Panc1 (cell line): ENCODE measurements at regions not wholly inside any gene's neighbourhood (a gene's known extent, or its start where the extent isn't known, plus 50 kb on each side); places are given as distances from the start of the nearest gene placed in this dataset.

Experiments used
- ATAC-seq: fragments of 200-7000 bp; cut with Tn5 transposase; 2 replicates; pipeline ENCODE4 v1.9.1; 2020; ENCODE audit warnings: mild to moderate bottlenecking, moderate library complexity
- BruUV-seq: library from RNA; stranded (reverse); fragments of 400-500 nt; replicated peaks from 2 replicates; lab custom pipeline; 2021; lab: Mats Ljungman, UMichigan
- CTCF ChIA-PET: fragments of 300-600 bp; sonication (Branson Sonifier 250); formaldehyde crosslinking; loops from one replicate; lab custom pipeline; 2022; ENCODE audit warnings: antibody characterized with exemption; lab: Charles Lee
- POLR2A ChIA-PET: fragments of 300-600 bp; sonication (Branson Sonifier 250); formaldehyde crosslinking; loops from one replicate; lab custom pipeline; 2022; ENCODE audit warnings: antibody characterized with exemption; lab: Charles Lee
- DNase-seq: peaks from one replicate; pipeline ENCODE4 v3.0.0-alpha.2; 2010; ENCODE audit warnings: low read depth, low spot score
- H3K27ac ChIP-seq: 2 replicates; pipeline ENCODE4 v1.5.1; 2011; ENCODE audit warnings: mild to moderate bottlenecking, low read length, inconsistent platforms
- H3K27me3 ChIP-seq: fragments of 200-500 bp; sonication (Bioruptor generic); 2 replicates; pipeline ENCODE4 v1.6.0; 2014; ENCODE audit warnings: low read length, inconsistent platforms; ENCODE audit not compliant: control insufficient read depth, insufficient read depth
- H3K36me3 ChIP-seq: fragments of 200-500 bp; sonication (Bioruptor generic); 2 replicates; pipeline ENCODE4 v1.5.1; 2014; ENCODE audit warnings: inconsistent platforms, mild to moderate bottlenecking, low read length, moderate library complexity; ENCODE audit not compliant: control insufficient read depth, insufficient read depth
- H3K4me1 ChIP-seq: 2 replicates; pipeline ENCODE4 v1.5.1; 2011; ENCODE audit warnings: inconsistent platforms, mild to moderate bottlenecking, low read length, moderate library complexity; ENCODE audit not compliant: control insufficient read depth, insufficient read depth
- H3K4me3 ChIP-seq, 2 experiments: 2 replicates each; pipeline ENCODE4 v1.5.1; 2011 to 2012; ENCODE audit warnings: low read depth in 2 of 2, low read length in 2 of 2, mild to moderate bottlenecking in 2 of 2, inconsistent platforms in 1 of 2, moderate library complexity in 1 of 2
- H3K9me3 ChIP-seq: fragments of 200-500 bp; sonication (Bioruptor generic); 2 replicates; pipeline ENCODE4 v1.5.1; 2014; ENCODE audit warnings: low read depth, mild to moderate bottlenecking, inconsistent platforms, low read length, moderate library complexity; ENCODE audit not compliant: control insufficient read depth, insufficient read depth
- POLR2AphosphoS5 ChIP-seq: IDR thresholded peaks from 2 replicates; pipeline ENCODE4 v1.6.1; 2012; ENCODE audit warnings: mild to moderate bottlenecking, low read depth, low read length, moderate library complexity
- REST ChIP-seq, 2 experiments: IDR thresholded peaks; 2 replicates each; pipeline ENCODE4 v1.6.1; 2011 to 2012; ENCODE audit warnings: low read depth in 2 of 2, control low read depth in 1 of 2, low read length in 1 of 2, mild to moderate bottlenecking in 1 of 2, moderate library complexity in 1 of 2; ENCODE audit not compliant: insufficient read depth in 1 of 2
- SIN3A ChIP-seq: IDR thresholded peaks from 2 replicates; pipeline ENCODE4 v1.6.1; 2012; ENCODE audit warnings: low read depth, mild to moderate bottlenecking, low read length, moderate library complexity, borderline replicate concordance; ENCODE audit not compliant: insufficient read depth
- TCF7L2 ChIP-seq: IDR thresholded peaks from 2 replicates; pipeline ENCODE4 v1.6.1; 2011; ENCODE audit warnings: mild to moderate bottlenecking, low read depth, low read length, inconsistent platforms
- in situ Hi-C: cut with HindIII; loops from 2 replicates; pipeline ENCODE4 v1.10.0; 2016; ENCODE audit warnings: low sequenced_read_pairs, low pct_unique_long_range_greater_than_20kb
- intact Hi-C: fragments of 100-400 bp; cut with micrococcal nuclease; formaldehyde crosslinking; loops from one replicate; pipeline ENCODE4 v1.10.0; 2022; ENCODE audit not compliant: unreplicated experiment
- TF ChIP-seq, protein P1 (sequence below): fragments of 450-650 bp; IDR thresholded peaks from 2 replicates; pipeline ENCODE4 v1.5.1; 2017; ENCODE audit warnings: mild to moderate bottlenecking

DNA sequence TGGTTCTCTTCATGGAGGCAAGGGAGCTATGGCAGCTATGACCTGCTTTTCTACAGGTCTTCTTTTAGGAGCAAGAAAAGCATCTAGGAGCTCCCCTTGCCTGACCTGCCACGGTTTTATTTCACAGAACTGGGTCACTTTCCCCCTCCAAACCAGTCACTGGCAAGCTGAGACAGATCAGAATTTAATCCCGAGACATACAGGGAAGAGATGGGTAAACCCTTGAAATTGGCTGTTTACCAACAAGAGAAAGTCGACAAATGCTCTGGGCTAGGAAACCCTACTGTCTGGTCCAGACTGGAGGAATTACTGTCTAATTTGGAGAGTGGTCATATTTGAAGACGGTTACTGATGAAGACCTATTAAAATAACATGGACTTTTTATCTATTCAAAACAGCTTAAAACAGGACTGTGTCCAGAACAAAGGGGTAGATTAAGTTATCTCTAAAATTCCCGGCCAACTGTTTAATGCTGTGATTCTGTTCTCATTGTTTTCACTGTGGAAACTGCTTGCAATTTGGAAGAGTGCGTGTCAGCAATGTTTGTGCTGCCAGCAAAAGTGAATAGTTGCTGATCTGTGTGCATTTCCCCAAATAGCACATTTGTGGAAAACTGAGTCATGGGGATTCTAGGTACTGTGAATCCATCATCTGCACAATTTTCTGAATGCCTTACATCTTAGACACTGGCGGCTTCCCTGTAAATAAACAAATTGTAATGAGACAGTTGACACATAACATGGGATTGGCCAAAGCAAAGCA lies 73.4 kb upstream of the EEA1 start:
- Histone ChIP-seq H3K27ac (no peak overlapping the region), H3K9me3 (no peaks in the 10 kb centered on the region), H3K36me3 (no peaks in the 10 kb centered on the region), H3K4me1 (no peaks in the 10 kb centered on the region), H3K4me3 (no peak overlapping the region), H3K27me3 (no peaks in the 10 kb centered on the region)
- intact Hi-C loops (no loop called here), in situ Hi-C loops (no loop called here)
- POLR2A ChIA-PET, result no interaction called here
- TF ChIP-seq TCF7L2 (no peak), REST (IDR thresholded peaks at IDR 0.05; ENCODE audit: insufficient read depth in 1 of 2, low read depth in 2 of 2, low read length in 1 of 2) (no peak), POLR2AphosphoS5 (no peak), SIN3A (no peak)
- TF ChIP-seq, protein P1, sequence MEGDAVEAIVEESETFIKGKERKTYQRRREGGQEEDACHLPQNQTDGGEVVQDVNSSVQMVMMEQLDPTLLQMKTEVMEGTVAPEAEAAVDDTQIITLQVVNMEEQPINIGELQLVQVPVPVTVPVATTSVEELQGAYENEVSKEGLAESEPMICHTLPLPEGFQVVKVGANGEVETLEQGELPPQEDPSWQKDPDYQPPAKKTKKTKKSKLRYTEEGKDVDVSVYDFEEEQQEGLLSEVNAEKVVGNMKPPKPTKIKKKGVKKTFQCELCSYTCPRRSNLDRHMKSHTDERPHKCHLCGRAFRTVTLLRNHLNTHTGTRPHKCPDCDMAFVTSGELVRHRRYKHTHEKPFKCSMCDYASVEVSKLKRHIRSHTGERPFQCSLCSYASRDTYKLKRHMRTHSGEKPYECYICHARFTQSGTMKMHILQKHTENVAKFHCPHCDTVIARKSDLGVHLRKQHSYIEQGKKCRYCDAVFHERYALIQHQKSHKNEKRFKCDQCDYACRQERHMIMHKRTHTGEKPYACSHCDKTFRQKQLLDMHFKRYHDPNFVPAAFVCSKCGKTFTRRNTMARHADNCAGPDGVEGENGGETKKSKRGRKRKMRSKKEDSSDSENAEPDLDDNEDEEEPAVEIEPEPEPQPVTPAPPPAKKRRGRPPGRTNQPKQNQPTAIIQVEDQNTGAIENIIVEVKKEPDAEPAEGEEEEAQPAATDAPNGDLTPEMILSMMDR, result no peak
- no peak for DNase-seq
- BruUV-seq, result no TSS peak
- ATAC-seq, result no peak
- CTCF ChIA-PET, result interaction anchor here (0.6 kb wide), 1 partner anchor 158 kb away, joined by 3 read pairs; no protein-coding TSS in a partner anchor

- DNase-seq (no peak), ATAC-seq (no peak)
- Histone ChIP-seq H3K4me1 (no peaks in the 10 kb centered on the region), H3K36me3 (no peaks in the 10 kb centered on the region), H3K9me3 (no peaks in the 10 kb centered on the region), H3K4me3 (no peak overlapping the region), H3K27ac (no peak overlapping the region), H3K27me3 (no peaks in the 10 kb centered on the region)
- intact Hi-C loops, result no loop called here
- in situ Hi-C loops, result no loop called here
- POLR2A ChIA-PET, result no interaction called here
- TF ChIP-seq POLR2AphosphoS5 (no peak), TCF7L2 (no peak), SIN3A (no peak), REST (IDR thresholded peaks at IDR 0.05; ENCODE audit: insufficient read depth in 1 of 2, low read depth in 2 of 2, low read length in 1 of 2) (no peak)
- TF ChIP-seq, protein P1, result no peak
- BruUV-seq, result no TSS peak
- CTCF ChIA-PET, result no interaction called here
Measured at GRCh38 chr12:93003531-93004239, 74.6 kb upstream of the EEA1 start.
